ENCODE measurements at regions not wholly inside any gene's neighbourhood (a gene's known extent, or its start where the extent isn't known, plus 50 kb on each side); places are given as distances from the start of the nearest gene placed in this dataset.

DNA sequence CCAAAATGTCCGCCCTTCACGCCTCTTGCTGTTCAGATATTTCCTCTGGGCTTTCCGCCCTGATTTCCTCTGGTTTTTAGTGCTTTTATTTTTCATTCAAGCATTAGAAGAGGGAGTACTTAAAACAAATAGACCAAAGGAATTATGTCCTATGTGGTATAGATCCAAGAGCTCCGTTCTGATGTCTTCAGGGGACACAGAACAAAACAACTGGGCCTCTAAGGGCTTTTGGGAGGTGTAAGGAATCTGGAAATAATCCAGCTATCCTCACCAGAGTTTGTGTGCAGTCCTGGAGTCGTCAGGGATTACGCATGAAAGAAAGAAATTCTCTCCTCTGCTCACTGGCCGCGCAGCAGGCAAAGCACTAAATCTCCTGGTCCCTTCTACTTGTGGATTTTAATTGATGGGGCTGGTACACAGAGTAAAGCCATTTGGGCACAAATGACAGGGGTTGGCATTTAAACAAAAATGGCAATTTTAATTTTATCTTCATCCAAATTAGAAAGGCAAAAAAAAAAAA, 999.2 kb downstream of the ADGRL3 start:
- H3K4me1 ChIP-seq: no peaks in the 10 kb centered on the region
- intact Hi-C loops (cut with DNase I; ENCODE audit: low total_unique reads): no loop called here
- no peak for DNase-seq
- H3K4me3 ChIP-seq: no peak overlapping the region
- no peak overlapping the region for H3K27ac ChIP-seq
- in situ Hi-C loops (cut with MboI; ENCODE audit: low pct_ligation_motif_present in 1 of 4, low pct_unique_long_range_greater_than_20kb in 1 of 4, low sequenced_read_pairs in 3 of 4): no loop called here
- 64 to 78% methylated on average over 8 of the region's 8 CpGs for WGBS, 2 donors (ENCODE audit: low coverage in 1 of 2)
- H3K27me3 ChIP-seq: no peaks in the 10 kb centered on the region
- H3K9me3 ChIP-seq: no peaks in the 10 kb centered on the region
- TF ChIP-seq EP300 (IDR thresholded peaks at IDR 0.05; ENCODE audit: low read depth): no peak
- TF ChIP-seq, protein P1, sequence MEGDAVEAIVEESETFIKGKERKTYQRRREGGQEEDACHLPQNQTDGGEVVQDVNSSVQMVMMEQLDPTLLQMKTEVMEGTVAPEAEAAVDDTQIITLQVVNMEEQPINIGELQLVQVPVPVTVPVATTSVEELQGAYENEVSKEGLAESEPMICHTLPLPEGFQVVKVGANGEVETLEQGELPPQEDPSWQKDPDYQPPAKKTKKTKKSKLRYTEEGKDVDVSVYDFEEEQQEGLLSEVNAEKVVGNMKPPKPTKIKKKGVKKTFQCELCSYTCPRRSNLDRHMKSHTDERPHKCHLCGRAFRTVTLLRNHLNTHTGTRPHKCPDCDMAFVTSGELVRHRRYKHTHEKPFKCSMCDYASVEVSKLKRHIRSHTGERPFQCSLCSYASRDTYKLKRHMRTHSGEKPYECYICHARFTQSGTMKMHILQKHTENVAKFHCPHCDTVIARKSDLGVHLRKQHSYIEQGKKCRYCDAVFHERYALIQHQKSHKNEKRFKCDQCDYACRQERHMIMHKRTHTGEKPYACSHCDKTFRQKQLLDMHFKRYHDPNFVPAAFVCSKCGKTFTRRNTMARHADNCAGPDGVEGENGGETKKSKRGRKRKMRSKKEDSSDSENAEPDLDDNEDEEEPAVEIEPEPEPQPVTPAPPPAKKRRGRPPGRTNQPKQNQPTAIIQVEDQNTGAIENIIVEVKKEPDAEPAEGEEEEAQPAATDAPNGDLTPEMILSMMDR (IDR thresholded peaks at IDR 0.05): no peak
- TF ChIP-seq POLR2AphosphoS5 (IDR thresholded peaks at IDR 0.05): no peak
- no peak for TF ChIP-seq POLR2A (IDR thresholded peaks at IDR 0.05)
- no peaks in the 10 kb centered on the region for H3K36me3 ChIP-seq

DNA sequence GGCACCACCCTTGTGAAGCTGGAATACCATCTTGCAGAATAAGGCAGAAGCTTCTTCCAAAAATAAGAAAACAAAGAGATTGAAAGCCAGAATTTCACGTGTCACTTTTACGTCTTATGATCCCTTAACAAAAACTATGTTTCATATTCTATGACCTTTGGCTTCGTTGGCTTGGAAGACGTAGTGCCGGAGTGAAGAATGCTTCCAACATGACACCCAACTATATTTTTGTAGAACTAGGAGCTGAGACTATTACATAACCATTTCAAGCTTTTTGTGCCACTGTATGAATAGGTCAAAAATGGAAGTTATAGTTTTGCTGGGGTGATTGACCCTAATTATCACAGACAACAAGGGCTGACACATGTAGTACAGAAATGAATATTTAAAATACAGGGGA, 996.2 kb downstream of the ADGRL3 start:
- Histone ChIP-seq H3K4me1 (no peaks in the 10 kb centered on the region), H3K9me3 (no peaks in the 10 kb centered on the region), H3K27ac (no peak overlapping the region), H3K4me3 (no peak overlapping the region), H3K36me3 (no peaks in the 10 kb centered on the region), H3K27me3 (no peaks in the 10 kb centered on the region)
- in situ Hi-C loops (cut with MboI; ENCODE audit: low pct_ligation_motif_present in 1 of 4, low pct_unique_long_range_greater_than_20kb in 1 of 4, low sequenced_read_pairs in 3 of 4): no loop called here
- TF ChIP-seq EP300 (IDR thresholded peaks at IDR 0.05; ENCODE audit: low read depth) (no peak), POLR2AphosphoS5 (IDR thresholded peaks at IDR 0.05) (no peak)
- TF ChIP-seq, protein P1 (IDR thresholded peaks at IDR 0.05): no peak
- intact Hi-C loops (cut with DNase I; ENCODE audit: low total_unique reads): no loop called here
- WGBS, 2 donors (ENCODE audit: low coverage in 1 of 2): 79 to 86% methylated on average over 5 of the region's 5 CpGs
- no peak for DNase-seq

DNA sequence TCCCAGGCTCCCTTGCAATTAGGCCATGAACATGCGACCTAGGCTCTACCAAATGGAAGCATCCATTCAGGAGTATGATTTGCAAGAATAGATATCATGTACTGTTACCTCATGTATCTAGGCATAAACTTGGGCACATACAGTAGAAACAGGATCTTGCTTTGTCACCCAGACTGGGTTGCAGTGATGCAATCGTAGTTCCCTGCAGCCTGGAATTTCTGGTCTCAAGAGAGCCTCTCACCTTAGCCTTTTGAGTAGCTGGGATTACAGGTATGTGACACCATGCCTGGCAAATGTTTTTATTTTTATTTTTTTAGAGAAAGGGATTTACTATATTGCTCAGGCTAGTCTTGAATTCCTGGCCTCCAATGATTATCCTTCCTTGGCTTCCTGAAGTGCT, 994.2 kb downstream of the ADGRL3 start:
- no peak overlapping the region for H3K4me3 ChIP-seq
- WGBS, 2 donors (ENCODE audit: low coverage in 1 of 2): 79 to 88% methylated on average over 1 to 2 of the region's 2 CpGs
- H3K36me3 ChIP-seq: no peaks in the 10 kb centered on the region
- H3K4me1 ChIP-seq: no peaks in the 10 kb centered on the region
- intact Hi-C loops (cut with DNase I; ENCODE audit: low total_unique reads) (no loop called here), in situ Hi-C loops (cut with MboI; ENCODE audit: low pct_ligation_motif_present in 1 of 4, low pct_unique_long_range_greater_than_20kb in 1 of 4, low sequenced_read_pairs in 3 of 4) (no loop called here)
- no peaks in the 10 kb centered on the region for H3K27me3 ChIP-seq
- H3K27ac ChIP-seq: no peak overlapping the region
- no peak for DNase-seq
- TF ChIP-seq, protein P1 (IDR thresholded peaks at IDR 0.05): no peak
- TF ChIP-seq POLR2AphosphoS5 (IDR thresholded peaks at IDR 0.05) (no peak), EP300 (IDR thresholded peaks at IDR 0.05; ENCODE audit: low read depth) (no peak), POLR2A (IDR thresholded peaks at IDR 0.05) (no peak)
- H3K9me3 ChIP-seq: no peaks in the 10 kb centered on the region

DNA sequence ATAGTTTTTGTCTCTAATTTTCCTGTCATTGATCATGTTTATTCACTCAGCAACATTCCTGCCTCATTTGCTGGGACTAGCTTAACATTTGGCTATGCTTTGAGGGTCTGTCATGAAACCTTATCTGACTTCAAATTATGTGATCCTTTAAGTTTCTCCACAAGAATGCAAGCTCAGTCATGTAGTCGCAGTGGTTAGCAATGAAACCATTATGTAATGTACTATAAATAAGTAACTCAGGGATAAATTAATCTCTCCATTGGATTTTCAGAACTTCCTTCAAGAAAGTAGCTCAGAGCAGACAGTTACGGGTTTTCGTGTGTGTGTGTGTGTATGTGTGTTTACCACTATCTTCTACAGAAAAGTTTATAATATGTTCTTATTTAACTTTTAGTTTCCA, 993.6 kb downstream of the ADGRL3 start:
- TF ChIP-seq EP300 (IDR thresholded peaks at IDR 0.05; ENCODE audit: low read depth): no peak
- no peak for TF ChIP-seq POLR2AphosphoS5 (IDR thresholded peaks at IDR 0.05)
- no peak for TF ChIP-seq POLR2A (IDR thresholded peaks at IDR 0.05)
- TF ChIP-seq, protein P1 (IDR thresholded peaks at IDR 0.05): no peak
- Histone ChIP-seq H3K27me3 (no peaks in the 10 kb centered on the region), H3K27ac (no peak overlapping the region), H3K4me1 (no peaks in the 10 kb centered on the region), H3K4me3 (no peak overlapping the region), H3K36me3 (no peaks in the 10 kb centered on the region), H3K9me3 (no peaks in the 10 kb centered on the region)
- no peak for DNase-seq
- WGBS, 2 donors (ENCODE audit: low coverage in 1 of 2): 49 to 100% methylated on average over 2 to 3 of the region's 3 CpGs
- in situ Hi-C loops (cut with MboI; ENCODE audit: low pct_ligation_motif_present in 1 of 4, low pct_unique_long_range_greater_than_20kb in 1 of 4, low sequenced_read_pairs in 3 of 4): no loop called here
- intact Hi-C loops (cut with DNase I; ENCODE audit: low total_unique reads): no loop called here
